ENCODE measurements at regions not wholly inside any gene's neighbourhood (a gene's known extent, or its start where the extent isn't known, plus 50 kb on each side); places are given as distances from the start of the nearest gene placed in this dataset.

DNA sequence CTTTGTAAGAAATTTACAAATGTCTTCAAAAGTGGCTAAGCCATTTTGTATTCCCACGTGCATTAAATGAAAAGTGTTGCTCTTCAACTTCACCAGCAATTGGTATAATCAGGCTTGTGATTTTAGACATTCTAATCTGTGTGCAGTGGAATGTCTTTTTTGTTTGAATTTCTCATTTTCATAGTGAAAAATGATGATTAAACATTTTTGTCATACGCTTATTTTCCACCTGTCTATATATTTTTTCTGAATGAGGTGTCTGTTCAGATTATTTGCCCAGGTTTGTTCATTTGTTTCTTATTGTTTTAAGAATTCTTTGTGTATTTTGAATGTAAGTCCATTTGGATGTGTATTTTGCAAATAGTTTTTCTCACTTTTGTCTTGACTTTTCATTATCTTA, 558.1 kb downstream of the TENT5A start:
- TF ChIP-seq, protein P1, sequence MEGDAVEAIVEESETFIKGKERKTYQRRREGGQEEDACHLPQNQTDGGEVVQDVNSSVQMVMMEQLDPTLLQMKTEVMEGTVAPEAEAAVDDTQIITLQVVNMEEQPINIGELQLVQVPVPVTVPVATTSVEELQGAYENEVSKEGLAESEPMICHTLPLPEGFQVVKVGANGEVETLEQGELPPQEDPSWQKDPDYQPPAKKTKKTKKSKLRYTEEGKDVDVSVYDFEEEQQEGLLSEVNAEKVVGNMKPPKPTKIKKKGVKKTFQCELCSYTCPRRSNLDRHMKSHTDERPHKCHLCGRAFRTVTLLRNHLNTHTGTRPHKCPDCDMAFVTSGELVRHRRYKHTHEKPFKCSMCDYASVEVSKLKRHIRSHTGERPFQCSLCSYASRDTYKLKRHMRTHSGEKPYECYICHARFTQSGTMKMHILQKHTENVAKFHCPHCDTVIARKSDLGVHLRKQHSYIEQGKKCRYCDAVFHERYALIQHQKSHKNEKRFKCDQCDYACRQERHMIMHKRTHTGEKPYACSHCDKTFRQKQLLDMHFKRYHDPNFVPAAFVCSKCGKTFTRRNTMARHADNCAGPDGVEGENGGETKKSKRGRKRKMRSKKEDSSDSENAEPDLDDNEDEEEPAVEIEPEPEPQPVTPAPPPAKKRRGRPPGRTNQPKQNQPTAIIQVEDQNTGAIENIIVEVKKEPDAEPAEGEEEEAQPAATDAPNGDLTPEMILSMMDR (IDR thresholded peaks at IDR 0.05), result no peak
- TF ChIP-seq POLR2A (IDR thresholded peaks at IDR 0.05), result no peak
